GM18507 (cell line): ENCODE measurements at regions not wholly inside any gene's neighbourhood (a gene's known extent, or its start where the extent isn't known, plus 50 kb on each side); places are given as distances from the start of the nearest gene placed in this dataset.
"Not testable (repeated sequence)": the region's sequence is repeated elsewhere in the genome, so short reads cannot be mapped to it uniquely, and the experiment has no call there.

Experiments used
- DNase-seq: peaks from one replicate; pipeline ENCODE4 v3.0.0; 2011; ENCODE audit warnings: low read depth; ENCODE audit not compliant: insufficient read length; ENCODE audit errors: extremely low spot score
- FAIRE-seq: peaks from 2 replicates; lab custom pipeline; 2011; peaks lifted over from hg19 to GRCh38; lab: Jason Lieb, UNC

DNA sequence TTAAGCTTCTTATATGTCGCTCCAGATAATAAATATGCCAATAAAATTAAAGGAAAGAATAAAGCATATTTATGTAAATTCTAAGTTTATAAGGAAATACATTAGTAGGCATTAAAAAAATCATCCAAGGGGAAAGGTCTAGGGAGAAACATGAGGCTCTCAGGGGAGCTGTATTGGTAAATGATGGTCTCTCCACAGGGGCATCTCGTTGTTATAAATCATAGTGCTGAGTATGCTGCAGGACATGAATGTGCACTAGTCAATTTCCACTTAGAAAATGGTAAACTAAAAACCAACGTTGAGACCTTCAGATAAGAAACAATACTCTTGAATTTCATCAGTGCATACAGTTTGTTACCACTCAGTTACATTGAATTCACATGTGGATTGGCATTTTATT, 194.0 kb upstream of the AHR start:
- DNase-seq (no peak), FAIRE-seq (no peak)

DNA sequence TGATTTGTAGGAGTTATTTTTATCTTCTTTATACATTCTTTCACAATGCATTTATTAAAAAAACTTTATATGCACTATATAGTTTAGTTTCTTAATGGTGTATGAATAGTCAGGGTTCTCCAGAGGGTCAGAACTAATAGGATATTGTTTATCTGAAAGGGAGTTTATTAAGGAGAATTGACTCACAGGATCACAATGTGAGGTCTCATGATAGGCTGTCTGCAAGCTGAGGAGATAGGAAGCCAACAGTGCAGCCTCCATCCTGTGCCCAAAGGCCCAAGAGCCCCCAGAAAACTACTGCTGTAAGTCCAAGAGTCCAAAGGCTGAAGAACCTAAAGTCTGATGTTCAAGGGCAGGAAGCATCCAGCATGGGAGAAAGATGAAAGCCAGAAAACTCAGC, 192.8 kb upstream of the AHR start:
- DNase-seq, result no peak
- FAIRE-seq, result no peak

DNA sequence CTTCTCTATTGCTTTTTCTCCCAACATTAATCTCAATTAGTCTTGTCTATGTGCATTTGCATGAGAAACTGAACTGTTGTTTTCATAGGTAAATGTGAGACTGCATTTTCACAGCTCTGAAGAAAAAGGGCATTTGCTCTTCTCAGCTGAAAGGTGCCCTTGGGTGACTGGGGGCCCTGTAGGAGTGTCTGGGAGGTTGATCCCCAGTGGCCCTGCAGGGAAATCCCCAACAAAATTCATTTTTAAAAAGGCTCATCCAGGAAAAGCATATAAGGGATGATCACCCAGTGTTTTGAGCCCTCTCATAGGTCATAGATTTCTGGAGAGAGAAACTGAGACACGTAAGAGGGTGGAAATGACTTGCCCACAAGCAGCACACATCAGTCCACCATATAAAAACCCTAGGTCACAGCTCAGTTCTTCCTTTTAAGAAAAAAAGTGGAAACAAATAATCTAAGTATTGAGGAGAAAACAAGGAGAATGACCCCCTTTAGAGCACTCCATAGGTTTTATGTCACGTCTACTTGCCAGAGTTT, 190.3 kb upstream of the AHR start:
- DNase-seq (no peak), FAIRE-seq (no peak)

DNA sequence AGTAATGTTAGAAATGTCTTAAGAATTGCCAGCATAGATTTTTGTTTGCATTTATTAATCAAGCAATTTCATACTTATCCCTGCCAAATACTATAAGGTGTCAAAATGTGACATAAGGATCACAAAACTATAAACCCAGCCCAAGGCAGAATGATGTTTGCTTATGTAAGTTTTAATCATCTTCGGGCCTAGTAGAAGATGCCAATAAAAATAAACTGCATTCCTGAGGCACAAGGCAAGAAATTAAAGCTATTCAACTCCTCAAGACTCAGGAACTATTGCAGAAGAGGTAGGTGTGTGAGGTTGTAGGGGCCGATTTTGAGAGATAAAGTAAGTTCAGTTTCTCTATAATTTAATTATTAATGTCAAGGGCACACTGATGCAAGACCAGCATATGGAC, 189.4 kb upstream of the AHR start:
- DNase-seq (no peak), FAIRE-seq (no peak)

DNA sequence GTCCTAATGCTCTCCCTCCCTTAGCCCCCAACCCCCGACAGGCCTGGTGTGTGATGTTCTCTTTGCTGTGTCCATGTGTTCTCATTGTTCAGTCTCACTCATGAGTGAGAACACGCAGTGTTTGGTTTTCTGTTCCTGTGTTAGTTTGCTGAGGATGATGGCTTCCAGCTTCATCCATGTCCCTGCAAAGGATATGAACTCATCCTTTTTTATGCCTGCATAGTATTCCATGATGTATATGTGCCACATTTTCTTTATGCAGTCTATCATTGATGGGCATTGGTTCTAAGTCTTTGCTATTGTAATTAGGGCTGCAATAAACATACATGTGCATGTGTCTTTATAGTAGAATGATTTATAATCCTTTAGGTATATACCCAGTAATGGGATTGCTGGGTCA, 184.7 kb upstream of the AHR start:
- FAIRE-seq, result not testable (repeated sequence)

DNA sequence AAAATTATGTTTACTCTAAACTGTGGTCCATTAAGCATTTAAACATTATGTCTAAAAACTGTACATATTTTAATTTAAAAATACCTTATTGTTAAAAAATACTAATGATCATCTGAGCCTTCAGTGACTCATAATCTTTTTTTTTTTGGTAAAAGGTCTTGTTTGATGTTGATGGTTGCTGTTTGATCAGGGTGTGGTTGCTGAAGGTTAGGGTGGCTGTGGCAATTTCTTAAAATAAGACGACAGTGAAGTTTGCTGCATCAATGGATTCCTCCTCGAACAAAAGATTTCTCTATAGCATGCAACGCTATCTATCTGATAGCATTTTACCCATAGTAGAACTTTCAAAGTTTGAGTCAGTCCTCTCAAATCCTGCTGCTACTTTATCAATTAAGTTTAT, 180.0 kb upstream of the AHR start:
- DNase-seq (no peak), FAIRE-seq (no peak)

More for the DNA sequence above, 184.7 kb upstream of the AHR start:
- DNase-seq, result not testable (repeated sequence)

DNA sequence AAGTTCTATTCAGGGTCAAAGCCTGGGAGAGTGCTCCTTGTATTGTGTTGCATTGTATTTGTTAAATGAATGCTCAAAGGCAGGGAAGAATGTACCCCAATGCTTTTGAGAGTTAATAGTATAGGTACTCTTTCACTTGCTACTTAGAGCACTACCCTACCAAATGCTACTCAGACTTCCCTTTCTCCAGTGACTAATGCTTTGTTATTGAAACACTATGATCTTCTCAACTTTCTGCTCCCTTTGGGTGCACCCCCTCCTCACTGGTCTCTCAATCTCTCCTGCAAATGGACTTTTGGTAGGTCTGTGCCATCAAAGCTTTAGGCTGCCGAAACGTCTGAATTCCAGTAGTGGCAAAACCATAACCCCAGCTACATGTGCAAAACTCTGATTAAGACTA, 177.7 kb upstream of the AHR start:
- FAIRE-seq, result no peak
- DNase-seq, result no peak

DNA sequence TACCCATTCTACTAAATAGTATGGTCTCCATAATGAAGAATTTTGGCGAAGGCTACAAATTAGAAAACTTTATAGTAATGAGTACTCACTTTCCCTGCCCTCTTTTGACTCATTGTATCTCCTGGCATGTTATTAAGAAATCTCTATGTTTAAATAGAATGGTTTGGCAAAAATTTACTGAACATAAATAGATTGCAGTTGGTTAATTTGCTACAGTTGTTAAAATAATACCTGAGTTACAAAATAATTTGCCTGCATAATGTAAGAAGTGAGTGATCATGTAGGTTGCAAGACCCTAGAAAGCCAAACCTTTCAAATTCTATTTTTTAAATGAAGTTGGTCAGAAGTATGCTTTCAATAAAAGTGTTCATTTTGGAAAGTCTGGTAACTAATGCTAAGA, 176.8 kb upstream of the AHR start:
- FAIRE-seq, result no peak
- no peak for DNase-seq

DNA sequence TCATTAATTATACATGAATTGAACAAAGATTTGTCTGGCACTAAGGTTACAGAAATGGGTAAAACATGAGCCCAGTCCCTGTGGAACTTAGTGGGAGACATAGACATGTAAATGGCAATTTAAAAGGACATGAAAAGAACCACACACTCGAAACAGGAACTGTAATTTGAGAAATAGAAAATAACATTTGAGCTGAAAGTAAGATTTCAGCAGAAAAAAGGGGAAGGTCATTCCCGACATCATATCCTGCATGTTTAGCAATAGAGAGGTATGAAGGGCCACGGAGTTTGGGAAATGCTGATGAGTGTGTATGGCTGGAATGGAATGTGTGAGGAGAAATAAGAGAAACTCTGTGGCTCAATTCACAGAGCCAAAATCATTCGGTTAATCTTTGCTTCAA, 175.4 kb upstream of the AHR start:
- DNase-seq, result no peak
- FAIRE-seq, result peak; percentile 85

DNA sequence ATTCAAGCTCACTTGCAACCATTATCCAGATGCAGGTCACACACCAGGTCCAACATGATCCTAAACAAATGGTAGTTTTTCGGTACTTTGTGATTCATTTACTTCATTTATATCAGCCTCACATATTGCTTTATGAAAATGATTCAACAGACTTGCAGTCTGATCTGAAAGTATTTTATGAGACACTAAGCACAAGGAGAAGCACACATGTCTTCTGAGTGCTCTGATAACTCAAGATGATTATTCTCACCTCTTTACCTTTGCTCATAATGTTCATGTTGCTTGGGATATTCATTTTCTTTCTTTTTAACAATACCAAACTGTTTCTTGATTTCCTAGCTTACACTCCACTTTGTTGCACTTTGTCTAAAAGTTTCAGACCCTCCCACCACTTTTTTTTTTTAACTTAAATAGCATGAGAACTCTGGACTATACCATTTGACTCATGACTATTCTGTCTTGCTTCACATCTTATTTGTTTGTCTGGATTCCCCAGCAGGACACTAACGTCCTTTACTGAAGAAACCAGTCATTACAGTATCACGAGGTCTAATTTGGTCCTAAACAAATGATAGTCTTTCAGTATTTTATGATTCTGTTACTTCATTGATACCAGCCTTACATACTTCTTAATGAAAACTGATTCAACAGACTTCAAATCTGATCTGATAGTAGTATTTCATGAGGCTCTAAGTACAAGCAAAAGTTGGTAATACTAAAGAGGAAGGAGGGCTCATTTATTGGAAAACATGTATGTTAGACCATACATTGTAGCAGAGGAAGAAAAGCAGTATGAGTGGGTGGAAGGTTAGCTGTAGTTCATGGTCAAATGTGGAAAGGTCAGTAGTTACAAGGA, 171.8 kb upstream of the AHR start:
- FAIRE-seq (peak; percentile 58), DNase-seq (no peak)

DNA sequence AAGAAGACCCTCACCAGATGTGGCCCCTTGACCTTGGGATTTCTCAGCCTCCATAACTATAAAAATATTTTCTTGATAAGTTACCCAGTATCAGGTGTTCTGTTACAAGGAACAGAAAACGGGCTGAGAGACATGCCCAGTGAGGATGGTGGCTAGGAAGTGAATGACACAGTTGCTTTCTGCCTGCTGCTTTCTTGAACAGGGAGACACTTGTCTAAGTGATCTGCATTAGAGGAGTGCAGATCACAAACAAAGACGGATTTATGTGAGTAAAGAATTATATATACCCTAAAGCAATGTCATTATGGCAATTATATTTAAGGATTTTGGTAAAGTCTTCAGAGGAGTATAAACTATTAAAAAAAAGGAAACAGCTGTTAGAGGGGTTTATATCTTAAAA, 169.2 kb upstream of the AHR start:
- DNase-seq, result no peak
- FAIRE-seq, result no peak

DNA sequence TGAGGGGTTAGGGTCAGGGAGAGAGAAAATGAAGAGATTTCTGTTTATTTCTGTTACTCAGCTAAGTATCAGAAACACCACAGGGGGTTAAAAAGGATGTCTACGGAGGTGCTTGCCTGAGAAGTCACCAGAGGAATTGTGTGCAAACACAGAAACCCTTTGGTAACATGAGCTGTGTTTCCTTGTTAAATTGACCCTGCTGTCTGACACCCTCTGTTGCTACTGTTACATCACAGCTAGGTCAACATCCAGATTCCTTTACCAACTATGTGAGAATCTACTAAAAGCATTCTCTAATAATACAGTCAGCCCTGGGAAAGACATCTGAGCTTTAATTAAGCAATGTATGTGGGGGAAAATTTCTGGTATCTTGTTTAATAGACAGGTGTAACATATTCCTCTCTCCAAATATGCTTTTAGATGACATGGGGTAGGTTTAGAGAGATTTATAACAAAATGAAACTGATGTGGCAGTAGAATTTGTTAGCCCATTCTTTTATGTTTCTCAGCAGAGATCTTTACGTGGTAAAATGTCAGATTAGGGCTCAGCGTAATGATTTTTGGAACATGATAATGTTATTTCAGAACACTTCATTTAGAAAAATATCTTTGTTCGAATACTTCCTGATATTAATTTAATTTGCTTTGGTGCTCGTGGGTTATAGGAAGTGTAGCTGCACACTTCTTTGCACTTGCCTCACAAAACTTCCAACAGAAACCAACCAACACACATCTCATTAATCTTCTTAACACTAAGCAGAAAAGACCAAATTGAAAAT, 168.0 kb upstream of the AHR start:
- FAIRE-seq, result peak; percentile 68
- DNase-seq, result no peak

DNA sequence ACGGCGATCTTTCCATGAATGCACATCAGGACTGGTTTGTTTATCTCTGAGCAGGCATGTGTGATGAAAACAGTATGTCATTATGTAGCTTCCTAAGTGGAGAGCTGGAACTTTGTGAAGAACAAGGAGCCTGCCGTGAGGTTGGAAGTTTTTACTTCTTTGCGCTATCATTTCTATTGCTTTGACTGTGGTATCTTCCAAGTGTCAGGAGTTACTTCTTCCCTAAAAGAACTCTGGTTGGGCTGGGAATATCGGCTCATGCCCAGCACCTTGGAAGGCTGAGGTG, 167.4 kb upstream of the AHR start:
- FAIRE-seq (peak; percentile 53), DNase-seq (no peak)

DNA sequence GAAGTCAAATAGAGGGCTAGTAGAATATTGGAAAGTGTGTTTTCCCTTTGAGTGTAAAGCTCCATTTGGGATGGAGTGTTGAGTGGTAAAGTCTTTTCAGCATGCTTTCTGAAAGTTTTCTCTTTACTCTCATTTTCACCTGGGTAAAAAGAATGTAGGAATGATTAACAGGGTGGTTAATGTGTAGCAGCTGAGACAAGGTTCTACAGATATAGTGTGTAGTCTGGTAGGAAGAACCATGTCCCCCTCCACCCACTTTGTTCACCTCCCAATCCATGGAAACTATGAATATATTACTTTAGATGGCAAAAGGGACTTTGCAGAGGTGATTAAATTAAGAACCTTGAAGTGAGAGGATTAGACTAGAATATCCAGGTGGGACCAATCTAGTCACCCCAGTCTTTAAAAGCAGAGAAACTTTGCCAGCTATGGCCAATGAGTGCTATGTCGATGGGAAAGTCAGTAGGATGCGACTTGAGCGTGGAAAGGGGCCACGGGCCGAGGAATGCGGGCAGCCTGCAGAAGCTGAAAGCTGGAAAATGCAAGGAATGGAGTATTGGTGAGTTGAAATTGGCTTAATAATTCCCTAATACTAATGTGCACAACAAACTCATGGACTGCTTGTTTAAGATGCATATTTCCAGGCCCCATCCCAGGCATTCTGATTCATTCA, 166.3 kb upstream of the AHR start:
- DNase-seq (no peak), FAIRE-seq (peak; percentile 73)

DNA sequence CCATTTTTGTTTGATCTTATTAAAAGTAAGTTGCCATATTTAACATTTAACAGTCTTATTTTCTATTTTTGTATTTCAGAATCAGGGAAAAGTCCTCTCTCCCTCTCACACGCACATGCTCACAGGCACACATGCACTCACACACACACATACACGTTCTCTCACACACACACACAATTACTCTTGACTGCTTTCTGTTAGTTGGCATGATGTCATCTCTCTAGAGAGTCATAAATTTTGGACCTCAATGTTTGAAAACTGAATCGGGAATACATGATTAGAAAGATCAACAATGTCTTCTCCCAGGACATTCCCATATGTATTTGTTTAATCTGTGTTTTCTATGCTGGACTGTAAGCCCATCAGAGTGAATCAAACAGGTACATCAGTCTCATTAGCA, 165.7 kb upstream of the AHR start:
- FAIRE-seq (peak; percentile 64), DNase-seq (no peak)

DNA sequence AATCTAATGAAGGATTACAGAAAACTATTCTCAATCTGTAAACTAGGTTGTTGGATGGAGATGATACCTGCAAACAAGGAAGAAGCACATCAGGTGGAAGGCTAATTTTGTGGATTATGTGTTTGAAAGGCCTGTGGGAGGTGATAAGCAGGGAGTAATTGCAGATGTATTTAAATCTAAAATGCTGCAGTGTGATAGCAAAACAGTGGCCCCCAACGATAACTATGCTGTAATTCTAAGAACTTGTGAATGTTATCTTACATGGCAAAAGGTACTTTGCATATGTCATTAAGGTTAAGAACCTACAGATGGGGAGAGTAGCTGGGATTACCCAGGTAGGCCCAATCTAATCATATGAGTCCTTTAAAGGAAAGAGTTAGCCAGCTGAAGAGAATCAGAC, 164.5 kb upstream of the AHR start:
- FAIRE-seq (no peak), DNase-seq (no peak)

DNA sequence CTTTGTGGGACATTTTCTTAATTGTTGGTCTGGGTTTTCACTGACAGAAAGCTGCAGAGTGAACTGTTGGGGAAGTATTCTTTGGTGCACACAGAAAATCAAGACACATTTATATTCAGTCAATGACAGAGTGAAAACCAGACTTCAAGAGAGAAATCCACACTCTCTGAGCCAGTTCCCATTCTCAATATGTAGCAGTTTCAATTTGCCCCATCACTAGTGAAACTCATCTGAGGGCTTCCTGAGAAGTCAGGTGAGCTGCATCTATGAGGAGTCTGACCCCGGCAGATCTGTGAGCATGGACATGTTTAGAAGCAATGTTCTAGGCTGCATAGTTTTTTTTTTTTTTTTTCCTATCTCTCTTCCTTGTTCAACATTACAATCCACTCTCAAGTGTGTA, 163.7 kb upstream of the AHR start:
- FAIRE-seq, result peak; percentile 96
- no peak for DNase-seq

DNA sequence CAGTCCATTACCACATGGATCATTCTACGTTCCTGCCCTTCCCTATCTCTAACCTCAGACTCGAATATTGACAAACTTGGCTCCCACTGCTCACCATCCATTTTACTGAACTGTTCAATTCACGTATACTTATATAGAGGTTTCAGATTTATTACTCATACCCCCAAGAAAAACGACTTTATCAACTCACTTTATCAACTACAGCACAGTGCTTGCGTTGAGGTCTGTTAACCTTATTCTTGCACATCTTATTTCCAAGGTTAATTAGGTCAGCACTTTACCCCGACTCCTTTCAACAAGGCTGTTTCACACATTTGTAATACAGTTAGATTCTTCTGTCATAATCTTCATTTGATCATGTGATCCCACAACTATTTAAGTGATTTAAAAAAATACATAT, 162.3 kb upstream of the AHR start:
- DNase-seq (no peak), FAIRE-seq (no peak)

DNA sequence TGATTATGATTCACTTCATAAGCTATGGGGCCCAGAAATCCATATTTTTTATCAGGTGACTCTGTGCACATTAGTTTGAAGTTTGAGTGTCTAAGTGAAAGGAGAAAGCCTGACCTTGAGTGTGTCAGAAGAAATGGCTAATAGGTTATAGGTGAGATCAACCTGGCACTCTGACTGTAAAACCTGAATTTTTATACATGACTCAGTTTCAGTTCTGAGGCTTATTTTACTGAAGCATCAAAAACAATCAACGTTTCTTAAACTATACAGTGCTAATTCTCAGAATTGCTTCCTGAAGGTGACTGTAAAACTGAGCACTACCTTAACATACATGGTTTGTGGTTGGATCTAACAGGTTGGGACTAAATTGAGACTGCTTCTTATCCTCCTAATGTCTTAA, 159.4 kb upstream of the AHR start:
- no peak for DNase-seq
- FAIRE-seq, result no peak

DNA sequence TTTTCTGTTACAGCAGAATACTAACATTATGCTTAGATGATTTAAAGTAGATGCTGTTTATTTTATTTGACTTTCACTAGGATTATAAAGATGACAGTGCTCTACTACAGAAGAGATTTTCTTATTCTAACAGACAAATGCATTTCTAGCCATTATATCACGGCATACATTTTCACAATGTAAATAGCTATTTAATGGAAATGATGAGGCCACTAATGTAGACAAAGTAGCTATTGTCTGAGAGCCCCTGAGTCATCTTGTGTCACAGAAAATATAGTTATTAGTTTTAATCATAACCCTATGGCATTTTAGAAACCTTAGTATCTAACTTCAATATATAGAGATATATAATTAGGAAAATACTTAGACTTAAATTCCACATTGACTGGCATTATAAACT, 158.0 kb upstream of the AHR start:
- DNase-seq (no peak), FAIRE-seq (no peak)
